ENCODE measurements at regions not wholly inside any gene's neighbourhood (a gene's known extent, or its start where the extent isn't known, plus 50 kb on each side); places are given as distances from the start of the nearest gene placed in this dataset.

DNA sequence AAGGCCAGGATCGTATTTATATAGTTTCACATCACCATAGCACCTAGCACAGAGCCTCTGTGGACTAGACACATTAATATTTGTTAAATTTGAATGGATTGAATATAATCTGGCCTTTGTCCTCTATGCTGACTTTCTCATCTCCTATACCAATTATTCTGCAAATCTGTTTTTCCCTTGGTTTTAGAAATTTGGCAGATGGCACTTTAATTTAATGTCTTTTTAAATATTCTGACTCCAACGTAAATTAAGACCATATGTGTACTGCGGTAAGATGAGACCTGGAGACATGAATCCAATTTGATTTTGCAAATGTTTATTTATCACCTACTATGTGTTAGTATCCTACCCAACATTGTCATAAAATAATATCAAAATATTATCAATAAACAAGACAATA, 1281.9 kb upstream of the PIK3C3 start:
- DNase-seq (no peak), ATAC-seq (no peak)
- H3K36me3 ChIP-seq: no peaks in the 10 kb centered on the region
- no peaks in the 10 kb centered on the region for H3K27me3 ChIP-seq
- H3K9me3 ChIP-seq: no peaks in the 10 kb centered on the region
- TF ChIP-seq, protein P1, sequence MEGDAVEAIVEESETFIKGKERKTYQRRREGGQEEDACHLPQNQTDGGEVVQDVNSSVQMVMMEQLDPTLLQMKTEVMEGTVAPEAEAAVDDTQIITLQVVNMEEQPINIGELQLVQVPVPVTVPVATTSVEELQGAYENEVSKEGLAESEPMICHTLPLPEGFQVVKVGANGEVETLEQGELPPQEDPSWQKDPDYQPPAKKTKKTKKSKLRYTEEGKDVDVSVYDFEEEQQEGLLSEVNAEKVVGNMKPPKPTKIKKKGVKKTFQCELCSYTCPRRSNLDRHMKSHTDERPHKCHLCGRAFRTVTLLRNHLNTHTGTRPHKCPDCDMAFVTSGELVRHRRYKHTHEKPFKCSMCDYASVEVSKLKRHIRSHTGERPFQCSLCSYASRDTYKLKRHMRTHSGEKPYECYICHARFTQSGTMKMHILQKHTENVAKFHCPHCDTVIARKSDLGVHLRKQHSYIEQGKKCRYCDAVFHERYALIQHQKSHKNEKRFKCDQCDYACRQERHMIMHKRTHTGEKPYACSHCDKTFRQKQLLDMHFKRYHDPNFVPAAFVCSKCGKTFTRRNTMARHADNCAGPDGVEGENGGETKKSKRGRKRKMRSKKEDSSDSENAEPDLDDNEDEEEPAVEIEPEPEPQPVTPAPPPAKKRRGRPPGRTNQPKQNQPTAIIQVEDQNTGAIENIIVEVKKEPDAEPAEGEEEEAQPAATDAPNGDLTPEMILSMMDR (IDR thresholded peaks at IDR 0.05): no peak
- no peak for TF ChIP-seq POLR2A (IDR thresholded peaks at IDR 0.05)
- intact Hi-C loops (cut with DNase I): no loop called here
- H3K4me1 ChIP-seq: no peaks in the 10 kb centered on the region
- H3K27ac ChIP-seq: no peak overlapping the region
- 36% methylated on average over 3 of the region's 3 CpGs for WGBS (ENCODE audit: insufficient coverage, low coverage, low lambda C conversion rate, missing lambda C conversion rate)
- no peak overlapping the region for H3K4me3 ChIP-seq

DNA sequence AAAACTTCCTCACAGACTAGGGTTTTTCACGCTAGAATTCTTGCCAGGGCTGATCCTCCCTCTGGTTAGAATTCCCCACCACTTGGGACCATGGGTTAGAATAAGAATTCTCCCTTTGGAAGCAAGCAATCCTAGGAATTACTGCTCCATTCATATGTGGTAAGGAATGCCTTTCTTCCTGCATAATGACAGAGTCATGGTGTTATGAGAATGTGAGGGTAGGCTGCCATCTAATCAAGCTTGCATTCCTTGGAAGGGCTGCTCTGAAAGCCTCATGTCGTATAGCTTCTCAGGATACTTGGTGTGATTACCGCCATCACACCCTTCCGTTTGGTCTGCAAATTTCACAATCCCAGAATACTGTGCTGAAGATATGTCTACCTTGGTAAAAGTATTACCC, 1282.4 kb upstream of the PIK3C3 start:
- H3K4me1 ChIP-seq: no peaks in the 10 kb centered on the region
- ATAC-seq (no peak), DNase-seq (no peak)
- 53% methylated on average over 4 of the region's 4 CpGs for whole genome bisulfite sequencing (ENCODE audit: insufficient coverage, low coverage, low lambda C conversion rate, missing lambda C conversion rate)
- intact Hi-C loops (cut with DNase I): no loop called here
- no peaks in the 10 kb centered on the region for H3K27me3 ChIP-seq
- H3K27ac ChIP-seq: no peak overlapping the region
- H3K36me3 ChIP-seq: no peaks in the 10 kb centered on the region
- H3K9me3 ChIP-seq: no peaks in the 10 kb centered on the region
- TF ChIP-seq, protein P1 (IDR thresholded peaks at IDR 0.05): no peak
- TF ChIP-seq POLR2A (IDR thresholded peaks at IDR 0.05): no peak
- H3K4me3 ChIP-seq: no peak overlapping the region

DNA sequence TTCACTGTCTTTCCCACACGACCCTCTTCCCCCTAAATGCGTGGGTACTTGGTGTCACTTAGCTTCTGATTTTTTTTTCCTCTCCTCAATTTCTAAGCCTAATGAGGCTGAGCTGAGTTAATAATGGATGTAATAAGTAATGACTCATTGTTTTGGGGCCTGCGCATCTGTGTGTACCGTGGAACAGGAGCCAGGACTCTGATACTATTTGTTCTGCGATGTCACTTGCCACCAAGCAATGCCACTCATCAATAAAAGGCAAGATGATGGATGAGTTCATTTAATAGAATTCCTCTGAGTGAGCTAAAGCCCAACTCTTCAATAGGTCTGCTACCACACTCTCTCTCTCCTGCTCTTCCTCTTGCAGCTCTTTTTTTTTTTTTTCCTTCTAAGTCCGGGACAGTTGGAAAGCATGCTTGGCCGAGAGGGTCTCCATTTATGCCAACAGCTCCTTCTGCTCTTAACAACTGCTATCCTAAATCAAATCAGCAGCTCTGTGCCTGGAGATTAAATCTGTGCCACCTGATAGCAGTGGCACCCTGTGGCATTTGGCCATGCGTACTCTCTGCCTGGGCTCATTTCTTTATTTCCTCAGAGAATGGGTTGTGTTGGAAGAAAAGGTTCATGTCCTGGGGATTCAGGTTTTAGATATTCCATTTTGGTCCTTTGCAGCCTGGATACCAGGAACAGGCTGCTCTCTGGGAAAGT, 1284.2 kb upstream of the PIK3C3 start:
- ATAC-seq (no peak), DNase-seq (no peak)
- Histone ChIP-seq H3K36me3 (no peaks in the 10 kb centered on the region), H3K4me1 (no peaks in the 10 kb centered on the region), H3K9me3 (no peaks in the 10 kb centered on the region), H3K27ac (no peak overlapping the region), H3K4me3 (no peak overlapping the region), H3K27me3 (no peaks in the 10 kb centered on the region)
- TF ChIP-seq, protein P1 (IDR thresholded peaks at IDR 0.05): no peak
- TF ChIP-seq POLR2A (IDR thresholded peaks at IDR 0.05): no peak
- WGBS (ENCODE audit: insufficient coverage, low coverage, low lambda C conversion rate, missing lambda C conversion rate): 31% methylated on average over 7 of the region's 8 CpGs
- intact Hi-C loops (cut with DNase I): no loop called here

DNA sequence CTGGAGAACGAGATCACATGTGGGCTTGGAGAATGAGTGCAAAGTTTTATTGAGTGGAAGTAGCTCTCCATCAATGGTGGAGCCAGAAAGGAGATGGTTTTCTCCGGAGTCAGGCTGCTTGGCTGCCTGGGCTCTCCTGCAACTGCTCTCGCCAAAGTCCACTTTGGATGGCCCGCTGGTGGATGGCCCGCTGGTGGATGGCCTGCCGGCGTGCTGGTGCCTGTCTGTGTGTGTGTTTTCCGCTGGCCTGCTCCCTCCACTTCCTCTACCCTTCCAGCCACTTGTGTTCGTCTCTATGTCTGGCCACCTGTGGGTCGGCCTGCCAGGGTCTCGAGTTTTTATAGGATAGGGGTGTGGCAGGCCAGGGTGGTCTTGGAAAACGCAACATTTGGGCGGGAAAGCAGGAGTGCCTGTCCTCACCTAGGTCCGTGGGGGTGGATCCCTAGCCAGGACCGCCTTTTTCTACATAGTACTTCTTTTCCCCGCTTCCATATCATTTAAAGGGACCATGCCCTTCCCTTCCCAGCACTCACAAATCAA, 1292.1 kb upstream of the PIK3C3 start:
- no peaks in the 10 kb centered on the region for H3K36me3 ChIP-seq
- peak in 1 of 3 donors; percentile 35 for DNase-seq
- H3K27me3 ChIP-seq: no peaks in the 10 kb centered on the region
- H3K4me1 ChIP-seq: no peaks in the 10 kb centered on the region
- ATAC-seq: no peak
- no peaks in the 10 kb centered on the region for H3K9me3 ChIP-seq
- no peak overlapping the region for H3K27ac ChIP-seq
- intact Hi-C loops (cut with DNase I): no loop called here
- no peak overlapping the region for H3K4me3 ChIP-seq
- 57% methylated on average over 10 of the region's 16 CpGs for WGBS (ENCODE audit: insufficient coverage, low coverage, low lambda C conversion rate, missing lambda C conversion rate)
- TF ChIP-seq, protein P1 (IDR thresholded peaks at IDR 0.05): no peak
- TF ChIP-seq POLR2A (IDR thresholded peaks at IDR 0.05): no peak
